HEK293 (cell line): ENCODE measurements at regions not wholly inside any gene's neighbourhood (a gene's known extent, or its start where the extent isn't known, plus 50 kb on each side); places are given as distances from the start of the nearest gene placed in this dataset.

Experiments used
- CTCF ChIA-PET: fragments of 350-600 bp; formaldehyde crosslinking; extraction: SDS; loops from one replicate; lab custom pipeline; 2021; ENCODE audit warnings: antibody characterized with exemption; lab: Yijun Ruan, JAX
- POLR2A ChIA-PET: fragments of 300-600 bp; formaldehyde crosslinking; extraction: SDS; loops from one replicate; lab custom pipeline; 2020; ENCODE audit warnings: antibody characterized with exemption, inconsistent platforms; lab: Yijun Ruan, JAX
- H3K27ac ChIP-seq: fragments of 200-500 bp; sonication (Bioruptor generic); 2 replicates; pipeline ENCODE4 v1.5.1; 2014; ENCODE audit warnings: low read depth, low read length, control low read depth, inconsistent platforms; ENCODE audit errors: extremely low read depth
- H3K36me3 ChIP-seq, 2 experiments: fragments of 200-500 bp in 1 of 2; sonication (Bioruptor generic) in 1 of 2; 1 replicate in 1 of 2; 2 replicates in 1 of 2; pipeline ENCODE4 v1.5.1; 2014 to 2017; ENCODE audit warnings: inconsistent platforms in 2 of 2, low read length in 2 of 2; ENCODE audit not compliant: control insufficient read depth in 2 of 2, insufficient read depth in 1 of 2
- H3K4me1 ChIP-seq: fragments of 200-500 bp; sonication (Bioruptor generic); 2 replicates; pipeline ENCODE4 v1.5.1; 2014; ENCODE audit warnings: mild to moderate bottlenecking, low read length, inconsistent platforms; ENCODE audit not compliant: control insufficient read depth, insufficient read depth
- H3K4me3 ChIP-seq: 2 replicates; pipeline ENCODE4 v1.5.1; 2011; ENCODE audit warnings: low read depth, mild to moderate bottlenecking, control low read depth, low read length, moderate library complexity
- H3K9me3 ChIP-seq: fragments of 200-500 bp; sonication (Bioruptor generic); 2 replicates; pipeline ENCODE4 v1.5.1; 2014; ENCODE audit warnings: low read depth, low read length, inconsistent platforms; ENCODE audit not compliant: control insufficient read depth, insufficient read depth
- GFI1B ChIP-seq: fragments of 450-650 bp; formaldehyde crosslinking; IDR thresholded peaks from 2 replicates; pipeline ENCODE4 v1.5.1; 2016; ENCODE audit warnings: missing biosample characterization, missing genetic modification characterization
- GLI4 ChIP-seq: fragments of 450-650 bp; formaldehyde crosslinking; IDR thresholded peaks from 2 replicates; pipeline ENCODE4 v1.5.1; 2016; ENCODE audit warnings: missing biosample characterization, missing genetic modification characterization
- HIC1 ChIP-seq: fragments of 450-650 bp; formaldehyde crosslinking; IDR thresholded peaks from 2 replicates; pipeline ENCODE4 v1.5.1; 2016; ENCODE audit warnings: missing biosample characterization, missing genetic modification characterization
- HOXD13 ChIP-seq: sonication (generic); formaldehyde crosslinking; IDR thresholded peaks from 2 replicates; pipeline ENCODE4 v1.8.0; 2022; ENCODE audit warnings: missing genetic modification reagents, borderline replicate concordance
- KLF7 ChIP-seq: fragments of 450-650 bp; formaldehyde crosslinking; IDR thresholded peaks from 2 replicates; pipeline ENCODE4 v1.5.1; 2016; ENCODE audit warnings: missing biosample characterization, missing genetic modification characterization, borderline replicate concordance
- OVOL3 ChIP-seq: fragments of 450-650 bp; formaldehyde crosslinking; IDR thresholded peaks from 2 replicates; pipeline ENCODE4 v1.5.1; 2016; ENCODE audit warnings: missing biosample characterization, missing genetic modification characterization
- SALL2 ChIP-seq: fragments of 450-650 bp; formaldehyde crosslinking; IDR thresholded peaks from 2 replicates; pipeline ENCODE4 v1.5.0; 2017; ENCODE audit warnings: missing biosample characterization, mild to moderate bottlenecking, missing genetic modification characterization, borderline replicate concordance
- SCRT1 ChIP-seq: fragments of 450-650 bp; formaldehyde crosslinking; IDR thresholded peaks from 2 replicates; pipeline ENCODE4 v1.5.1; 2016; ENCODE audit warnings: missing biosample characterization, missing genetic modification characterization, borderline replicate concordance
- SP7 ChIP-seq: fragments of 450-650 bp; formaldehyde crosslinking; IDR thresholded peaks from 2 replicates; pipeline ENCODE4 v1.5.1; 2016; ENCODE audit warnings: missing biosample characterization, missing genetic modification characterization
- YY2 ChIP-seq: fragments of 450-650 bp; formaldehyde crosslinking; IDR thresholded peaks from 2 replicates; pipeline ENCODE4 v1.5.1; 2016; ENCODE audit warnings: missing biosample characterization, missing genetic modification characterization
- ZBTB17 ChIP-seq: fragments of 450-650 bp; formaldehyde crosslinking; IDR thresholded peaks from 2 replicates; pipeline ENCODE4 v1.5.1; 2016; ENCODE audit warnings: missing biosample characterization, missing genetic modification characterization
- ZBTB8A ChIP-seq: fragments of 450-650 bp; formaldehyde crosslinking; IDR thresholded peaks from 2 replicates; pipeline ENCODE4 v1.5.1; 2016; ENCODE audit warnings: missing biosample characterization, missing genetic modification characterization
- ZEB2 ChIP-seq: fragments of 450-650 bp; formaldehyde crosslinking; IDR thresholded peaks from 2 replicates; pipeline ENCODE4 v1.5.1; 2016; ENCODE audit warnings: missing biosample characterization, missing genetic modification characterization
- ZFP41 ChIP-seq: fragments of 450-650 bp; formaldehyde crosslinking; IDR thresholded peaks from 2 replicates; pipeline ENCODE4 v1.5.1; 2016; ENCODE audit warnings: missing biosample characterization, missing genetic modification characterization, borderline replicate concordance
- ZIC2 ChIP-seq: fragments of 450-650 bp; formaldehyde crosslinking; IDR thresholded peaks from 2 replicates; pipeline ENCODE4 v1.5.1; 2016; ENCODE audit warnings: missing biosample characterization, missing genetic modification characterization
- ZNF132 ChIP-seq: fragments of 450-650 bp; formaldehyde crosslinking; IDR thresholded peaks from 2 replicates; pipeline ENCODE4 v1.5.1; 2017; ENCODE audit warnings: missing biosample characterization, missing genetic modification characterization, borderline replicate concordance
- ZNF169 ChIP-seq: fragments of 450-650 bp; formaldehyde crosslinking; IDR thresholded peaks from 2 replicates; pipeline ENCODE4 v1.5.1; 2016; ENCODE audit warnings: missing biosample characterization, missing genetic modification characterization
- ZNF175 ChIP-seq: fragments of 450-650 bp; formaldehyde crosslinking; IDR thresholded peaks from 2 replicates; pipeline ENCODE4 v1.5.1; 2016; ENCODE audit warnings: missing biosample characterization, missing genetic modification characterization
- ZNF223 ChIP-seq: fragments of 450-650 bp; formaldehyde crosslinking; IDR thresholded peaks from 2 replicates; pipeline ENCODE4 v1.5.1; 2016; ENCODE audit warnings: missing biosample characterization, missing genetic modification characterization
- ZNF266 ChIP-seq: fragments of 450-650 bp; formaldehyde crosslinking; IDR thresholded peaks from 2 replicates; pipeline ENCODE4 v1.5.1; 2016; ENCODE audit warnings: missing biosample characterization, missing genetic modification characterization, low read depth
- ZNF341 ChIP-seq: fragments of 450-650 bp; formaldehyde crosslinking; IDR thresholded peaks from 2 replicates; pipeline ENCODE4; 2016; ENCODE audit warnings: low read depth, missing biosample characterization, missing genetic modification characterization
- ZNF354C ChIP-seq: fragments of 450-650 bp; formaldehyde crosslinking; IDR thresholded peaks from 2 replicates; pipeline ENCODE4 v1.5.1; 2016; ENCODE audit warnings: missing biosample characterization, missing genetic modification characterization, low read depth, borderline replicate concordance
- ZNF514 ChIP-seq: fragments of 450-650 bp; formaldehyde crosslinking; IDR thresholded peaks from 2 replicates; pipeline ENCODE4 v1.5.1; 2016; ENCODE audit warnings: missing biosample characterization, missing genetic modification characterization
- ZNF544 ChIP-seq: fragments of 450-650 bp; formaldehyde crosslinking; IDR thresholded peaks from 2 replicates; pipeline ENCODE4 v1.5.0; 2017; ENCODE audit warnings: missing biosample characterization, missing genetic modification characterization
- ZNF654 ChIP-seq: fragments of 450-650 bp; formaldehyde crosslinking; IDR thresholded peaks from 2 replicates; pipeline ENCODE4 v1.5.1; 2016; ENCODE audit warnings: low read depth, missing biosample characterization, missing genetic modification characterization
- ZNF658 ChIP-seq: fragments of 450-650 bp; formaldehyde crosslinking; IDR thresholded peaks from 2 replicates; pipeline ENCODE4; 2016; ENCODE audit warnings: missing biosample characterization, missing genetic modification characterization
- ZNF660 ChIP-seq: fragments of 450-650 bp; IDR thresholded peaks from 2 replicates; pipeline ENCODE4 v1.5.1; 2018; ENCODE audit warnings: missing biosample characterization, mild to moderate bottlenecking, missing genetic modification characterization
- ZNF747 ChIP-seq: fragments of 450-650 bp; formaldehyde crosslinking; IDR thresholded peaks from 2 replicates; pipeline ENCODE4 v1.5.1; 2016; ENCODE audit warnings: missing biosample characterization, missing genetic modification characterization
- ZNF837 ChIP-seq: fragments of 450-650 bp; formaldehyde crosslinking; IDR thresholded peaks from 2 replicates; pipeline ENCODE4 v1.5.1; 2016; ENCODE audit warnings: missing biosample characterization, missing genetic modification characterization
- TF ChIP-seq, protein P1 (sequence below): fragments of 450-650 bp; formaldehyde crosslinking; IDR thresholded peaks from 2 replicates; pipeline ENCODE4 v1.5.1; 2017; ENCODE audit warnings: missing biosample characterization, missing genetic modification characterization
- TF ChIP-seq, protein P2 (sequence below): fragments of 450-650 bp; formaldehyde crosslinking; IDR thresholded peaks from 2 replicates; pipeline ENCODE4 v1.5.0; 2017; ENCODE audit warnings: missing biosample characterization, missing genetic modification characterization, borderline replicate concordance
- TF ChIP-seq, protein P3 (sequence below): sonication (generic); formaldehyde crosslinking; IDR thresholded peaks from 2 replicates; pipeline ENCODE4 v1.8.1; 2022; ENCODE audit warnings: mild to moderate bottlenecking, moderate library complexity, missing genetic modification reagents

GRCh38 chr12:67390273-67390672 is 121.1 kb downstream of the CAND1 start:
- TF ChIP-seq GFI1B (tag by site-specific recombination) = no peak
- TF ChIP-seq SCRT1 (tag by site-specific recombination) = no peak
- no peak for TF ChIP-seq HOXD13 (CRISPR knock-in tag)
- no peak for TF ChIP-seq ZNF654
- TF ChIP-seq ZNF660 (tag by site-specific recombination) = no peak
- TF ChIP-seq SALL2 (tag by site-specific recombination) = no peak
- TF ChIP-seq ZIC2 = no peak
- no peak for TF ChIP-seq ZNF354C (tag by site-specific recombination)
- TF ChIP-seq ZNF544 (tag by site-specific recombination) = no peak
- no peak for TF ChIP-seq ZNF175 (tag by site-specific recombination)
- no peak for TF ChIP-seq ZBTB17 (tag by site-specific recombination)
- TF ChIP-seq ZNF747 (tag by site-specific recombination) = no peak
- TF ChIP-seq ZNF169 = no peak
- no peak for TF ChIP-seq ZEB2 (tag by site-specific recombination)
- no peak for TF ChIP-seq ZFP41 (tag by site-specific recombination)
- no peak for TF ChIP-seq HIC1 (tag by site-specific recombination)
- Histone ChIP-seq H3K27ac (no peak overlapping the region), H3K4me1 (peaks cover 9% of the 10 kb centered on the region), H3K4me3 (no peak overlapping the region), H3K9me3 (no peaks in the 10 kb centered on the region), H3K36me3 (no peaks in the 10 kb centered on the region)
- POLR2A ChIA-PET = no interaction called here
- CTCF ChIA-PET = no interaction called here

DNA sequence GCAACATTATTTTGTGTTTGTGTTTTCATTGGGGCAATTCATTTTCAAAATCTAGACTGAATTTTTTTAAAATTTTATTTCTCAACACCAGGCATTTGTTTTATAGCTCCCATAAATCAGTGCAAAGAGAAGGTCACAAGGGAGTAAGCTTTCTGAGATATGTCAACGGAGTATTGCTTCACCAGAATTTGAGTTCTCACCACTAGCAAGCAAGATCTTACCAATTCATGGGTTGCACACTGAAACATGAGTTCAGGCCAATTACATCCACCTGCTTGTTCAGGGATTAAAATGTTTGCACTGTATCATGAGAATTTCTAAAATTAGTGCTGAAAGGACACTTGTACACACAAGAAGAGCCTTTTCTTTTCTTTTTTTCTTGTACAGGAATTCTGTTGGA is 121.9 kb downstream of the CAND1 start:
- Histone ChIP-seq H3K36me3 (no peaks in the 10 kb centered on the region), H3K9me3 (no peaks in the 10 kb centered on the region), H3K4me3 (no peak overlapping the region), H3K27ac (no peak overlapping the region), H3K4me1 (peaks cover 9% of the 10 kb centered on the region)
- ChIA-PET CTCF (interaction anchor here (0.7 kb wide), 1 partner anchor 60 kb away, joined by 3 read pairs; no protein-coding TSS in a partner anchor), POLR2A (no interaction called here)
- TF ChIP-seq YY2 (tag by site-specific recombination) (no peak), ZNF132 (tag by site-specific recombination) (no peak), ZNF514 (tag by site-specific recombination) (no peak), KLF7 (tag by site-specific recombination) (no peak), ZNF660 (tag by site-specific recombination) (no peak), ZNF266 (no peak), OVOL3 (no peak), GLI4 (tag by site-specific recombination) (no peak), ZNF341 (tag by site-specific recombination) (no peak), ZNF837 (tag by site-specific recombination) (no peak), ZNF223 (no peak), ZNF658 (tag by site-specific recombination) (no peak), ZBTB8A (tag by site-specific recombination) (no peak), ZNF654 (no peak), SP7 (tag by site-specific recombination) (no peak)
- TF ChIP-seq, protein P1, sequence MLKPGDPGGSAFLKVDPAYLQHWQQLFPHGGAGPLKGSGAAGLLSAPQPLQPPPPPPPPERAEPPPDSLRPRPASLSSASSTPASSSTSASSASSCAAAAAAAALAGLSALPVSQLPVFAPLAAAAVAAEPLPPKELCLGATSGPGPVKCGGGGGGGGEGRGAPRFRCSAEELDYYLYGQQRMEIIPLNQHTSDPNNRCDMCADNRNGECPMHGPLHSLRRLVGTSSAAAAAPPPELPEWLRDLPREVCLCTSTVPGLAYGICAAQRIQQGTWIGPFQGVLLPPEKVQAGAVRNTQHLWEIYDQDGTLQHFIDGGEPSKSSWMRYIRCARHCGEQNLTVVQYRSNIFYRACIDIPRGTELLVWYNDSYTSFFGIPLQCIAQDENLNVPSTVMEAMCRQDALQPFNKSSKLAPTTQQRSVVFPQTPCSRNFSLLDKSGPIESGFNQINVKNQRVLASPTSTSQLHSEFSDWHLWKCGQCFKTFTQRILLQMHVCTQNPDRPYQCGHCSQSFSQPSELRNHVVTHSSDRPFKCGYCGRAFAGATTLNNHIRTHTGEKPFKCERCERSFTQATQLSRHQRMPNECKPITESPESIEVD (tag by site-specific recombination) = no peak
- TF ChIP-seq, protein P2, sequence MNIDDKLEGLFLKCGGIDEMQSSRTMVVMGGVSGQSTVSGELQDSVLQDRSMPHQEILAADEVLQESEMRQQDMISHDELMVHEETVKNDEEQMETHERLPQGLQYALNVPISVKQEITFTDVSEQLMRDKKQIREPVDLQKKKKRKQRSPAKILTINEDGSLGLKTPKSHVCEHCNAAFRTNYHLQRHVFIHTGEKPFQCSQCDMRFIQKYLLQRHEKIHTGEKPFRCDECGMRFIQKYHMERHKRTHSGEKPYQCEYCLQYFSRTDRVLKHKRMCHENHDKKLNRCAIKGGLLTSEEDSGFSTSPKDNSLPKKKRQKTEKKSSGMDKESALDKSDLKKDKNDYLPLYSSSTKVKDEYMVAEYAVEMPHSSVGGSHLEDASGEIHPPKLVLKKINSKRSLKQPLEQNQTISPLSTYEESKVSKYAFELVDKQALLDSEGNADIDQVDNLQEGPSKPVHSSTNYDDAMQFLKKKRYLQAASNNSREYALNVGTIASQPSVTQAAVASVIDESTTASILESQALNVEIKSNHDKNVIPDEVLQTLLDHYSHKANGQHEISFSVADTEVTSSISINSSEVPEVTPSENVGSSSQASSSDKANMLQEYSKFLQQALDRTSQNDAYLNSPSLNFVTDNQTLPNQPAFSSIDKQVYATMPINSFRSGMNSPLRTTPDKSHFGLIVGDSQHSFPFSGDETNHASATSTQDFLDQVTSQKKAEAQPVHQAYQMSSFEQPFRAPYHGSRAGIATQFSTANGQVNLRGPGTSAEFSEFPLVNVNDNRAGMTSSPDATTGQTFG (tag by site-specific recombination) = no peak
- TF ChIP-seq, protein P3, sequence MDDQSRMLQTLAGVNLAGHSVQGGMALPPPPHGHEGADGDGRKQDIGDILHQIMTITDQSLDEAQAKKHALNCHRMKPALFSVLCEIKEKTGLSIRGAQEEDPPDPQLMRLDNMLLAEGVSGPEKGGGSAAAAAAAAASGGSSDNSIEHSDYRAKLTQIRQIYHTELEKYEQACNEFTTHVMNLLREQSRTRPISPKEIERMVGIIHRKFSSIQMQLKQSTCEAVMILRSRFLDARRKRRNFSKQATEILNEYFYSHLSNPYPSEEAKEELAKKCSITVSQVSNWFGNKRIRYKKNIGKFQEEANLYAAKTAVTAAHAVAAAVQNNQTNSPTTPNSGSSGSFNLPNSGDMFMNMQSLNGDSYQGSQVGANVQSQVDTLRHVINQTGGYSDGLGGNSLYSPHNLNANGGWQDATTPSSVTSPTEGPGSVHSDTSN = no peak
